ENCODE measurements at regions not wholly inside any gene's neighbourhood (a gene's known extent, or its start where the extent isn't known, plus 50 kb on each side); places are given as distances from the start of the nearest gene placed in this dataset.

DNA sequence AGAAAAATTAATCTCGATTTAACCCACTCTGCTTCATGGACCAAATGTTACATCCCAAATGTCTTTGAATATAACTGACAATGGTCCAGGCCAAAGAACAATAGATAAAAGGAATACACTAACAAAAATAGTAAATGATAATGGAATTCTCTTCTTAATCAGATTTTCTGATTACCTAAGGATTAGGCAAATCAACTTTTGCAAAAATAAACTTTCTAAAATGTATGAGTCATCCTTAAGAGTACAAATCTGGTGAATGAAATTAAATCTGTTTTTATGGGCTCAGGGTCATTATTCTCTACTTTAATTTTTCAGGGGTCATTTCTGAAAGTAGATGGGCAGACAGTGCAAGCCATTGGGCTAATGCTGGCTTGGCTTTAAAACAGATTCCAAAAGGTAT is 102.1 kb upstream of the FAM13C start:
- Histone ChIP-seq H3K79me2 (ENCODE audit: insufficient read depth, low read length) (no peaks in the 10 kb centered on the region), H4K20me1 (ENCODE audit: insufficient read depth) (no peaks in the 10 kb centered on the region), H3K4me2 (ENCODE audit: low read length) (no peak overlapping the region), H3K9me3 (ENCODE audit: control insufficient read depth in 1 of 2, insufficient read depth in 1 of 2, low read depth in 1 of 2, low read length in 2 of 2) (no peaks in the 10 kb centered on the region), H3K36me3 (ENCODE audit: control insufficient read depth in 1 of 2, insufficient read depth in 2 of 2, low read length in 2 of 2) (no peaks in the 10 kb centered on the region), H3K4me3 (replicated peaks in 1 of 2; ENCODE audit: low read depth in 1 of 2, low read length in 2 of 2) (no peak overlapping the region), H3K4me1 (ENCODE audit: control insufficient read depth in 1 of 2, insufficient read depth in 2 of 2, low read length in 2 of 2) (no peaks in the 10 kb centered on the region), H3K9me2 (ENCODE audit: insufficient read depth) (no peaks in the 10 kb centered on the region), H3K27me3 (ENCODE audit: insufficient read depth, low read length) (0 out of 2 replicates have a peak, but pooled peaks cover 7% of the 10 kb centered on the region), H3K27ac (ENCODE audit: low read depth, low read length) (no peak overlapping the region), H2AFZ (ENCODE audit: low read depth, low read length, poor library complexity, severe bottlenecking) (no peak overlapping the region), H3K9ac (ENCODE audit: low read length) (no peak overlapping the region)
- CTCF ChIA-PET = no interaction called here
- RAD21 ChIA-PET (ENCODE audit: low non-redundant PET in 1 of 2, low total read pairs in 2 of 2, uncharacterized antibody in 2 of 2, unreplicated experiment in 2 of 2) = no interaction called here
- no TSS peak for BruUV-seq (replicated peaks)
- DNase-seq (ENCODE audit: low read depth, low spot score) (no peak), ATAC-seq (no peak)
- TF ChIP-seq RAD21 (IDR thresholded peaks at IDR 0.05; ENCODE audit: low read depth) (no peak), ELF1 (IDR thresholded peaks at IDR 0.05; ENCODE audit: borderline replicate concordance, low read depth) (no peak), SIN3A (IDR thresholded peaks at IDR 0.05; ENCODE audit: low read depth) (no peak), POLR2AphosphoS5 (IDR thresholded peaks at IDR 0.05; ENCODE audit: low read depth, low read length) (no peak)
- POLR2A ChIA-PET = no interaction called here
- intact Hi-C loops (cut with micrococcal nuclease) = loop anchor here (2.0 to 10.0 kb wide), 3 partner anchors 224 to 680 kb away; no protein-coding TSS in a partner anchor

GRCh38 chr10:59463909-59464308 is 101.6 kb upstream of the FAM13C start:
- Histone ChIP-seq H3K4me2 (ENCODE audit: low read length) (no peak overlapping the region), H4K20me1 (ENCODE audit: insufficient read depth) (no peaks in the 10 kb centered on the region), H3K4me3 (replicated peaks in 1 of 2; ENCODE audit: low read depth in 1 of 2, low read length in 2 of 2) (no peak overlapping the region), H3K79me2 (ENCODE audit: insufficient read depth, low read length) (no peaks in the 10 kb centered on the region), H3K4me1 (ENCODE audit: control insufficient read depth in 1 of 2, insufficient read depth in 2 of 2, low read length in 2 of 2) (no peaks in the 10 kb centered on the region), H3K9me2 (ENCODE audit: insufficient read depth) (no peaks in the 10 kb centered on the region), H3K27ac (ENCODE audit: low read depth, low read length) (no peak overlapping the region), H3K9ac (ENCODE audit: low read length) (no peak overlapping the region), H3K27me3 (ENCODE audit: insufficient read depth, low read length) (0 out of 2 replicates have a peak, but pooled peaks cover 7% of the 10 kb centered on the region), H3K36me3 (ENCODE audit: control insufficient read depth in 1 of 2, insufficient read depth in 2 of 2, low read length in 2 of 2) (no peaks in the 10 kb centered on the region), H2AFZ (ENCODE audit: low read depth, low read length, poor library complexity, severe bottlenecking) (no peak overlapping the region), H3K9me3 (ENCODE audit: control insufficient read depth in 1 of 2, insufficient read depth in 1 of 2, low read depth in 1 of 2, low read length in 2 of 2) (no peaks in the 10 kb centered on the region)
- intact Hi-C loops (cut with micrococcal nuclease) = loop anchor here (2.0 to 10.0 kb wide), 3 partner anchors 223 to 679 kb away; no protein-coding TSS in a partner anchor
- ChIA-PET RAD21 (ENCODE audit: low non-redundant PET in 1 of 2, low total read pairs in 2 of 2, uncharacterized antibody in 2 of 2, unreplicated experiment in 2 of 2) (no interaction called here), CTCF (no interaction called here), POLR2A (no interaction called here)
- ATAC-seq (no peak), DNase-seq (ENCODE audit: low read depth, low spot score) (no peak)
- BruUV-seq (replicated peaks) = no TSS peak
- no peak for TF ChIP-seq POLR2A (IDR thresholded peaks at IDR 0.05; ENCODE audit: borderline replicate concordance, extremely low read depth, insufficient read depth, insufficient read length)
- TF ChIP-seq, protein P1, sequence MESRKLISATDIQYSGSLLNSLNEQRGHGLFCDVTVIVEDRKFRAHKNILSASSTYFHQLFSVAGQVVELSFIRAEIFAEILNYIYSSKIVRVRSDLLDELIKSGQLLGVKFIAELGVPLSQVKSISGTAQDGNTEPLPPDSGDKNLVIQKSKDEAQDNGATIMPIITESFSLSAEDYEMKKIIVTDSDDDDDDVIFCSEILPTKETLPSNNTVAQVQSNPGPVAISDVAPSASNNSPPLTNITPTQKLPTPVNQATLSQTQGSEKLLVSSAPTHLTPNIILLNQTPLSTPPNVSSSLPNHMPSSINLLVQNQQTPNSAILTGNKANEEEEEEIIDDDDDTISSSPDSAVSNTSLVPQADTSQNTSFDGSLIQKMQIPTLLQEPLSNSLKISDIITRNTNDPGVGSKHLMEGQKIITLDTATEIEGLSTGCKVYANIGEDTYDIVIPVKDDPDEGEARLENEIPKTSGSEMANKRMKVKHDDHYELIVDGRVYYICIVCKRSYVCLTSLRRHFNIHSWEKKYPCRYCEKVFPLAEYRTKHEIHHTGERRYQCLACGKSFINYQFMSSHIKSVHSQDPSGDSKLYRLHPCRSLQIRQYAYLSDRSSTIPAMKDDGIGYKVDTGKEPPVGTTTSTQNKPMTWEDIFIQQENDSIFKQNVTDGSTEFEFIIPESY (IDR thresholded peaks at IDR 0.05; ENCODE audit: extremely low read depth, insufficient replicate concordance, low read length) = no peak
- TF ChIP-seq SP1 (IDR thresholded peaks at IDR 0.05; ENCODE audit: low read depth) = no peak
- TF ChIP-seq SIN3A (IDR thresholded peaks at IDR 0.05; ENCODE audit: low read depth) = no peak
- no peak for TF ChIP-seq RAD21 (IDR thresholded peaks at IDR 0.05; ENCODE audit: low read depth)
- TF ChIP-seq EZH2phosphoT487 (IDR thresholded peaks at IDR 0.05; ENCODE audit: borderline replicate concordance) = no peak
- TF ChIP-seq POLR2AphosphoS5 (IDR thresholded peaks at IDR 0.05; ENCODE audit: low read depth, low read length) = no peak
- TF ChIP-seq EZH2 (IDR thresholded peaks at IDR 0.05) = no peak
- TF ChIP-seq EGR1 (IDR thresholded peaks at IDR 0.05; ENCODE audit: low read depth) = no peak
- no peak for TF ChIP-seq CBX3 (IDR thresholded peaks at IDR 0.05; ENCODE audit: low read depth)
- TF ChIP-seq ZFX (IDR thresholded peaks at IDR 0.05) = no peak
- TF ChIP-seq, protein P2, sequence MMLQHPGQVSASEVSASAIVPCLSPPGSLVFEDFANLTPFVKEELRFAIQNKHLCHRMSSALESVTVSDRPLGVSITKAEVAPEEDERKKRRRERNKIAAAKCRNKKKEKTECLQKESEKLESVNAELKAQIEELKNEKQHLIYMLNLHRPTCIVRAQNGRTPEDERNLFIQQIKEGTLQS (IDR thresholded peaks at IDR 0.05) = no peak
- no peak for TF ChIP-seq ZNF274 (IDR thresholded peaks at IDR 0.05; ENCODE audit: low read depth, low read length)

Data from HCT116 (cell line).